Natural killer cell treated with Interleukin-12 subunit alpha and Interleukin-12 subunit beta and Interleukin-15 and Interleukin-18, amount 100 ng/mL, for 72 hours (primary cell): ENCODE measurements at regions not wholly inside any gene's neighbourhood (a gene's known extent, or its start where the extent isn't known, plus 50 kb on each side); places are given as distances from the start of the nearest gene placed in this dataset.

Experiments used
- ATAC-seq, 2 donors: fragments of 150-1000 bp; cut with Tn5 transposase in 1 of 2; sonication (Bioruptor Pico), chemical (Tn5 transposase) in 1 of 2; 2 replicates each; pipeline ENCODE4 v1.10.0; 2021
- DNase-seq: peaks from one replicate; pipeline ENCODE4 v3.0.0; 2022; ENCODE audit warnings: low spot score
- H3K27ac Mint-ChIP-seq, 2 donors: 1 replicate in 1 of 2; 2 replicates in 1 of 2; pipeline ENCODE4 v1.8.0; 2022; ENCODE audit warnings: mixed read lengths in 2 of 2, mild to moderate bottlenecking in 1 of 2, moderate library complexity in 1 of 2
- H3K27me3 Mint-ChIP-seq, 2 donors: 1 replicate in 1 of 2; 2 replicates in 1 of 2; pipeline ENCODE4 v1.8.0; 2022; ENCODE audit warnings: mixed read lengths in 2 of 2
- H3K36me3 Mint-ChIP-seq: one replicate; pipeline ENCODE4 v1.8.0; 2022; ENCODE audit warnings: mixed read lengths
- H3K4me1 Mint-ChIP-seq, 2 donors: 1 replicate in 1 of 2; 2 replicates in 1 of 2; pipeline ENCODE4 v1.8.0; 2022; ENCODE audit warnings: low read depth in 2 of 2, mixed read lengths in 2 of 2, mild to moderate bottlenecking in 1 of 2
- H3K4me3 Mint-ChIP-seq: one replicate; pipeline ENCODE4 v1.8.0; 2022; ENCODE audit warnings: mixed read lengths
- H3K9me3 Mint-ChIP-seq: 2 replicates; pipeline ENCODE4 v1.8.0; 2022; ENCODE audit warnings: mixed read lengths

GRCh38 chr9:23447944-23448343 lies 378.1 kb downstream of the ELAVL2 start:
- DNase-seq (no peak), ATAC-seq (no peak)
- H3K27ac Mint-ChIP-seq: no peak overlapping the region
- H3K36me3 Mint-ChIP-seq: no peaks in the 10 kb centered on the region
- H3K4me1 Mint-ChIP-seq: no peaks in the 10 kb centered on the region
- no peak overlapping the region for H3K4me3 Mint-ChIP-seq
- H3K27me3 Mint-ChIP-seq: no peaks in the 10 kb centered on the region
- peaks cover 27% of the 10 kb centered on the region for H3K9me3 Mint-ChIP-seq

- Mint-ChIP-seq H3K27ac (no peak overlapping the region), H3K4me1 (no peaks in the 10 kb centered on the region), H3K27me3 (no peaks in the 10 kb centered on the region), H3K9me3 (peaks cover 21% of the 10 kb centered on the region), H3K36me3 (no peaks in the 10 kb centered on the region), H3K4me3 (no peak overlapping the region)
- no peak for DNase-seq
- no peak for ATAC-seq
Observed at GRCh38 chr9:23451802-23452418, 374.1 kb downstream of the ELAVL2 start.

- Mint-ChIP-seq H3K4me3 (no peak overlapping the region), H3K4me1 (no peaks in the 10 kb centered on the region), H3K27me3 (no peaks in the 10 kb centered on the region), H3K27ac (no peak overlapping the region), H3K9me3 (peaks cover 41% of the 10 kb centered on the region), H3K36me3 (peaks cover 18% of the 10 kb centered on the region)
- no peak for ATAC-seq
- DNase-seq: no peak
Observed at GRCh38 chr9:23464275-23464674, 361.8 kb downstream of the ELAVL2 start.

DNA sequence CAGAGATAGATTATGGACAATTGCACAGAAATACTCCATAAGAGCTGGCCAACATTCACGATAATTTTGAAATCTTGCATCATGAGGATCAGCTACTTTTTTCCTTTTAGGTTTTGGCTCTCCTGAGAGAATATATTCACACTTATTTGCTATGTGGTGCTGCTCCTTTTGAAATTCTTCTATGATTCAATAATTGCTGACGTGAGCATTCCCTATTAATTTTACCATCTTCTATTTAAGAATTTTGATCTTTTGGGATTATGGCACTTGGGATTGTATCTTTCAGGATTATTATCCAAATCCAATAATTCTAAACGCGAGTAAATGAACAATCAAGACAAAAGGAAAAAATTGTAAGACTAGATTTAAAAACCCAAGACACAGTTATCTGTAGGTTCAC lies 358.8 kb downstream of the ELAVL2 start:
- no peak for DNase-seq
- no peaks in the 10 kb centered on the region for H3K4me1 Mint-ChIP-seq
- ATAC-seq: no peak
- no peaks in the 10 kb centered on the region for H3K27me3 Mint-ChIP-seq
- H3K27ac Mint-ChIP-seq: no peak overlapping the region
- no peak overlapping the region for H3K4me3 Mint-ChIP-seq
- H3K36me3 Mint-ChIP-seq: peaks cover 18% of the 10 kb centered on the region
- peaks cover 34% of the 10 kb centered on the region for H3K9me3 Mint-ChIP-seq

DNA sequence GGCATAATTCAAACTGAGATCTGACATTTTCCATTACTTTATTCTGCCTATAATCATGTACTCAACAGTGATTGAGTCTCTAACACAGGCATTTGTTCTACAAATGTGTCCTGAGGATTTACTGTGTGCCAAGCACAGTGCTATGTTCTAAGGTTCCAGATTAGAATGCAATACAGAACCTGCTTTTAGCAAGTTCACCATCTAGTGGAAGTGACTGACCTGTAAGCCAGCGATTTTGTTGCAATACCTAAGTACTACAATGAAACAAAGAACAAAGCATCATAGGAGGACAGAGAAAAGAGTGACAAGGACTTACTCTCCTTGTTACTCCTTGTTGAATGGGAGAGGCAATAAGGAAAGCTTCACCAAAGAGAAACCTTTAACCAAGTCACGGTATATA lies 348.1 kb downstream of the ELAVL2 start:
- H3K36me3 Mint-ChIP-seq: no peaks in the 10 kb centered on the region
- no peak for DNase-seq
- H3K27ac Mint-ChIP-seq: no peak overlapping the region
- no peaks in the 10 kb centered on the region for H3K27me3 Mint-ChIP-seq
- no peak overlapping the region for H3K4me3 Mint-ChIP-seq
- no peak for ATAC-seq
- no peaks in the 10 kb centered on the region for H3K4me1 Mint-ChIP-seq
- H3K9me3 Mint-ChIP-seq: peaks cover 21% of the 10 kb centered on the region

DNA sequence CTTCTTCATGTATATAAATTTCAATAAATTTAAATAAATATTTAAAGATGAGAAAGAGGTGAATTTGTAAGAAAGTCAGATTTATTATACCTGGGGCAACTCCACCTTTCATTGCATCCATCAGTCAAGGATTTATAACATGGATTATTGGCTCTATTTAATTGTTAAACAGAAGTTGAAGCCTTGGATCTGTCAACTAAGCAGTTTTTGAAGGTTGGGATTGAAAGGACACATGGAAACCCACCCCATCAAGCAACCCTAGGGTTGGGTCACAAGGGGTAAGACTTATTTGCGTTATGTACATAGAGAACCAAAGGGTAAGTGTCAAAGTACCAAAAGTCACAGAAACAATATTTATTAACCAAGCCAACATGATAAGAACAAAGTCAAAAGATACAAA lies 342.5 kb downstream of the ELAVL2 start:
- no peaks in the 10 kb centered on the region for H3K4me1 Mint-ChIP-seq
- H3K9me3 Mint-ChIP-seq: peaks cover 22% of the 10 kb centered on the region
- H3K27me3 Mint-ChIP-seq: no peaks in the 10 kb centered on the region
- H3K4me3 Mint-ChIP-seq: no peak overlapping the region
- no peak overlapping the region for H3K27ac Mint-ChIP-seq
- no peak for ATAC-seq
- H3K36me3 Mint-ChIP-seq: no peaks in the 10 kb centered on the region
- no peak for DNase-seq

- peaks cover 9% of the 10 kb centered on the region for H3K9me3 Mint-ChIP-seq
- H3K27ac Mint-ChIP-seq: no peak overlapping the region
- no peaks in the 10 kb centered on the region for H3K36me3 Mint-ChIP-seq
- no peaks in the 10 kb centered on the region for H3K27me3 Mint-ChIP-seq
- DNase-seq (no peak), ATAC-seq (no peak)
- H3K4me3 Mint-ChIP-seq: no peak overlapping the region
- no peaks in the 10 kb centered on the region for H3K4me1 Mint-ChIP-seq
Observed at GRCh38 chr9:23492126-23493002, 333.7 kb downstream of the ELAVL2 start.

GRCh38 chr9:23493219-23493618 lies 332.8 kb downstream of the ELAVL2 start:
- ATAC-seq (no peak), DNase-seq (no peak)
- Mint-ChIP-seq H3K27ac (no peak overlapping the region), H3K4me3 (no peak overlapping the region), H3K9me3 (peaks cover 9% of the 10 kb centered on the region), H3K27me3 (no peaks in the 10 kb centered on the region), H3K4me1 (no peaks in the 10 kb centered on the region), H3K36me3 (no peaks in the 10 kb centered on the region)

GRCh38 chr9:23496489-23497136 lies 329.4 kb downstream of the ELAVL2 start:
- no peak for ATAC-seq

GRCh38 chr9:23497137-23497504 lies 328.9 kb downstream of the ELAVL2 start:
- H3K9me3 Mint-ChIP-seq: peaks cover 12% of the 10 kb centered on the region
- H3K4me1 Mint-ChIP-seq: no peaks in the 10 kb centered on the region
- H3K27me3 Mint-ChIP-seq: no peaks in the 10 kb centered on the region
- H3K27ac Mint-ChIP-seq: no peak overlapping the region
- H3K36me3 Mint-ChIP-seq: no peaks in the 10 kb centered on the region
- H3K4me3 Mint-ChIP-seq: no peak overlapping the region
- DNase-seq: no peak
- ATAC-seq: no peak

More at GRCh38 chr9:23496489-23497136, 329.4 kb downstream of the ELAVL2 start:
- Mint-ChIP-seq H3K36me3 (no peaks in the 10 kb centered on the region), H3K9me3 (peaks cover 12% of the 10 kb centered on the region), H3K4me3 (no peak overlapping the region), H3K4me1 (no peaks in the 10 kb centered on the region), H3K27me3 (no peaks in the 10 kb centered on the region), H3K27ac (no peak overlapping the region)
- no peak for DNase-seq

DNA sequence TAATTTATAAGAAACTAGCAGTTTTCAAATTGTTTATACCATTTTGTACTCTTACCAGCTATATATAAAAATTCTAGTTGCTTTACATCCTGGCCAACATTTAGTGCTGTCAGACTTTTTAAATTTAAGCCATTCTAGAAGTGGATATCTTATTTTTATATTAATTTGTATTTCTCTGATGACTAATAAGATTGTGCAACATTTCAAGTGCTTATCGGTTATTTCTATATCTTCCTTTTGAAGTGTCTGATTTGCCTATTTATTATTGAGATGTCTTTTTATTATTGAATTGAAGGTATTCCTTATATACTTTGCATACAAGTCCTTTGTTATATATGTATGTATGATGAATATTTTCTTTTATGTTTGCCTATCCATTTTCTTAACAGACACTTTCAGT lies 324.0 kb downstream of the ELAVL2 start:
- peaks cover 4% of the 10 kb centered on the region for H3K36me3 Mint-ChIP-seq
- no peak overlapping the region for H3K4me3 Mint-ChIP-seq
- ATAC-seq (no peak), DNase-seq (no peak)
- no peaks in the 10 kb centered on the region for H3K27me3 Mint-ChIP-seq
- H3K4me1 Mint-ChIP-seq: no peaks in the 10 kb centered on the region
- H3K9me3 Mint-ChIP-seq: peaks cover 19% of the 10 kb centered on the region
- no peak overlapping the region for H3K27ac Mint-ChIP-seq

GRCh38 chr9:23522952-23523351 lies 303.1 kb downstream of the ELAVL2 start:
- no peaks in the 10 kb centered on the region for H3K36me3 Mint-ChIP-seq
- H3K4me3 Mint-ChIP-seq: no peak overlapping the region
- no peak overlapping the region for H3K27ac Mint-ChIP-seq
- ATAC-seq (no peak), DNase-seq (no peak)
- no peaks in the 10 kb centered on the region for H3K4me1 Mint-ChIP-seq
- peaks cover 19% of the 10 kb centered on the region for H3K9me3 Mint-ChIP-seq
- H3K27me3 Mint-ChIP-seq: no peaks in the 10 kb centered on the region

GRCh38 chr9:23524607-23525155 lies 301.4 kb downstream of the ELAVL2 start:
- peaks cover 1% of the 10 kb centered on the region for H3K36me3 Mint-ChIP-seq

GRCh38 chr9:23526806-23527205 lies 299.2 kb downstream of the ELAVL2 start:
- peaks cover 25% of the 10 kb centered on the region for H3K9me3 Mint-ChIP-seq
- ATAC-seq: no peak
- DNase-seq: no peak
- no peaks in the 10 kb centered on the region for H3K27me3 Mint-ChIP-seq
- no peak overlapping the region for H3K4me3 Mint-ChIP-seq
- H3K4me1 Mint-ChIP-seq: no peaks in the 10 kb centered on the region
- no peak overlapping the region for H3K27ac Mint-ChIP-seq
- peaks cover 6% of the 10 kb centered on the region for H3K36me3 Mint-ChIP-seq

More at GRCh38 chr9:23524607-23525155, 301.4 kb downstream of the ELAVL2 start:
- Mint-ChIP-seq H3K4me1 (no peaks in the 10 kb centered on the region), H3K27ac (no peak overlapping the region), H3K27me3 (no peaks in the 10 kb centered on the region), H3K4me3 (no peak overlapping the region), H3K9me3 (peaks cover 24% of the 10 kb centered on the region)
- DNase-seq: no peak
- ATAC-seq: no peak
